ENCODE measurements at regions not wholly inside any gene's neighbourhood (a gene's known extent, or its start where the extent isn't known, plus 50 kb on each side); places are given as distances from the start of the nearest gene placed in this dataset.
"Not testable (repeated sequence)": the region's sequence is repeated elsewhere in the genome, so short reads cannot be mapped to it uniquely, and the experiment has no call there.

DNA sequence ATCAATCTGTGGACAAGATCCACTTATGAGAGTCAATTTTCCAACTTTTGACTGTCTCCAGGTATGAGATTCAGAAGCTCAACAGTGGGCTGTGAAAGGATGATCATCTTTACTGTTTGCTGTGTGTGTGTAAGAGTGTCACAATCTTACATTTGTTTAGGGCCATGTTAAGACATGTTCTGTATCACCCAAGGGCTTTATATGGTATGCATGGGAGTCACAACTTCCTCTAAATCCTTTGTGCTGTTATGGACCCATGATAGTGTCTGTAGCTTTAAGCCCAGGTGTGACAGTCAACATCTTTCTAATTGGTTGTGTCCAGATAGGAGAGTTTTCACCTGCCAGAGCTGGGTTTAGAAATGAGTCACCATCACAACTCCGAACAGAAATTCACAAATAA is 70.2 kb downstream of the ZNF726 start:
- DNase-seq (ENCODE audit: low read depth): not testable (repeated sequence)

DNA sequence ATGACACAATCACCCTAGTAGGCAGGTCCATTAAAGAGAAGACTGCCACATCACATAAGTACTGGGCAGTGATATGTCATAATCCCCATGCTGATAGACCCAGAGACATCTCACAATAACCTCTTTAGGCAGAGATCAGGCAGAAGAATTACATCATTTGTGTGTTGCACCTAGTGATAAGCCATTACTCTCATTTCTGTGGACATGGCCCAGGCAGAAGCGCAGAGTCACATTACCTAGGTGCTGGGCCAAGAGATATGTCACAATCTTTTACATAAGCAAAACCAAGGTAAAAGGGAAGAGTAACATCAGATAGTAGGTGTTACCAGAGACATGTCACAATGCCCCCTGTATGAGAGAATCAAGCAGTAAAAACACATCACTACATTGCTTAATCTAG is 71.9 kb downstream of the ZNF726 start:
- DNase-seq (ENCODE audit: low read depth): no peak

DNA sequence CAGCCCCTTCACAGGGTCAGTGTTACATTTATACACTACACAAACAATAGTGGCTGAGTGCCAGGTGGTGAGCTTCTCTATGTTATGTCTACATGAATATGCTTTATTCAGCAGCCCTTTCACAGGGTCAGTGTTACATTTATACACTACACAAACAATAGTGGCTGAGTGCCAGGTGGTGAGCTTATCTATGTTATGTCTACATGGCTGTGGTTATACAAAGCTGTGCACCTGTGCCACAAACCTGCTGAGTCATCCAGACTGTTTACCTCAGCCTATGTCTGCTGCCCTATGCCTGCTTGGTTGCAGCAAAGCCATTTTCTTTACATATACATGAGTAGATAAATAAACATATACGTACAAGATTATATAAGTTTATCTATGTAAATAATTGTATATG is 76.5 kb downstream of the ZNF726 start:
- DNase-seq (ENCODE audit: low read depth): no peak

DNA sequence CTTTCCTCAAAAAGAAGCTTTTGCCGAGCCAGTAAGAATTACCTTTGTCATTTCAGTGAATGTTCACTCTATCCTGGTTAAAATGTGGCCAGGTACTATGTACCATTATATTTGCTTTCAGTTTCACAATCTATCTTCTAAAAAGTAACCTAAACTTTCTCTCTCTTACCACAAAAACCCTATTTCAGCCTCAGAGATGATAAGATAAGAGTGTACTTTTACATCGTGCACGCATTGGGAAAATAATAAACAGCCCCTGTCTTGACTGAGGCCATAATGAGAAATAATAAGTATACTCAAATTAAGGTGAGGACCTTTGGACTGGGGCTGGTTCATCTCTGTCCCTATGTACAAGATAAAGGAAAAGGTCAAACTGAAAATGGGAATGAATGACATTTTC is 77.7 kb downstream of the ZNF726 start:
- no peak for DNase-seq (ENCODE audit: low read depth)

DNA sequence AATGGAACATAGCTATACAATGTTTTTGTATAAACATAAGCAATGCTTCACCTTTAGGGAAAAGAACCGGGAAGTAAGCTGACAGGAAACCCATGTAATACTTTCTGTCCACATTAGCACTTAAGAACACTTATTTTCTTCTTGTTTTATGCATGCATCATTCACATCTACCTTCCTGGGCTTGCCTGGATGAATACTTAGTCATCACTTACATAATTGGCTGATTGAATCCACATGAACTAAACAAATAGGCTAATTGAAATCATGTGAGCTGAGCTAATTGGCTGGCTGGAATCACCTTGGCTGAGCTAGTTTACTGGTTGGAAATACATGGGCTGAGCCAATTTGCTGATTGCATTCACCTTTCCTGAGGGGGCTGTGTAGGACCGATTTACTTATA is 78.8 kb downstream of the ZNF726 start:
- no peak for DNase-seq (ENCODE audit: low read depth)

DNA sequence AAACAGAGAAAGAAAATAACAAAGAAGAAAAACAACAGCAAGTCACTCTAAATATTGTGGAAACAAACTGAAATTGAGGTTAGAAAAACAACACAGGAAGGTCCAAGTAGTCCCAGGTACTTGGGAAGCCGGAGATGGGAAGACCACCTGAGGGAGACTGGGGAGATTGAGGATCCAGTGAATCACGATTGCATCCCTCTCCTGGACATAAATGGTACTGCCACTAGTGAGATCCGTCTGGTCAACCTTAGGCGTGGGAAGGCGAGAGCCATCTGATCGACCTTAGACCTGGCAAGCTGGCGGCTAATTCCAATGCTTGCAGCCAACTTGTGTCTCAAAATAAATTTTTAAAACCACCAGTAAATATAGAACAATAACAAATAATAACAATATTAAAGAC is 81.9 kb downstream of the ZNF726 start:
- DNase-seq (ENCODE audit: low read depth): no peak

DNA sequence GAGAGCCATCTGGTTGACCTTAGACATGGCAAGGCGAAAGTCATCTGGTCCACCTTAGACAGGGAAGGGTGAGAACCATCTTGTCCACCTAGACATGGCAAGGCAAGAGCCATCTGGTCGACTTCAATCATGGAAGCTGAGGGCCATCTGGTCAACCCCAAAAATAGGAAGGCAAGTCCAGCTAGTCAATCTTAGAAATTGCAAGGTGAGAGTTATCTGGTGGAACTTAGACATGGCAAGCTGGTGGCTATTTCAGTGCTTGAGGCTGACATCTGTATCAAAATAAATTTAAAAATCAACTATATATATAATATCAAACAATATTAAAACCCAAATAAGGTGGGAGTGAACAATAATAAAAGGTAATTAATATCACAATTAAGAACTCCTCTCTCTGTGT is 83.9 kb downstream of the ZNF726 start:
- no peak for DNase-seq (ENCODE audit: low read depth)

DNA sequence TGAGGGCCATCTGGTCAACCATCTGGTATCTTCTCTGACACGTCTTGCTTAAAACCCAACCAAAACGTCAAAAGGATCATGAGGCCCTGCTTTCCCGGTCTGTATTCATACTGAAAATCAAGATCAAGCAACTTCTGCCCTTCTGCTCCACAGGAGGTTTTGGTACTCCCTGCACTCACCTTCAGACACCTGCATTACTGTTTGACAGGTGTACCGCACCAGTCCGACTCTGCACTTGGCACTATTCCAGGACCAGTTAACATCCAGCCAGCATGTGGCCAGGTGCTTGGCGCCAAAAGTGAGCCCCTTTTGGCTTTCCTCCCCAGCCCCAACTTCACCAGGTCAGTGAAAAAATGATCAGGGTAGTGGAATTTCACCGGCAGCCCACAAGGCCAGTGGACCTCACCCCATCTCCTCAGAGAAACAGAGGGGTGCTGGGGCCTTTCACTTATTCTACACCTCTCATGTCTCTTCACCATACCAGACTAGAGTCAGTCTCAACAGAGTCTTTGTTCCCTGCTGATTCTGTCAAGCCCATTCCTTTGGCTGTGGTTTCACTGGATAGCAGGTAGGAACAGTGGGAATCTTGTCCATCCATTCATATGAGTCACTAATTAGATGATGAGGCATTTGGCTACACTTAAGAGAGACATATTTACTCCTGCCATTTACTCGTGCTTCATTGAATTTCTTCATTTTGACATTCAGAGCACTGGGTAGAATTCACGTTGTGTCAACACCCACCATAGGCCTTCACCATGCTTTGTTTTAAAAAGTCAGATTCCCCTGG is 85.3 kb downstream of the ZNF726 start:
- no peak for DNase-seq (ENCODE audit: low read depth)

DNA sequence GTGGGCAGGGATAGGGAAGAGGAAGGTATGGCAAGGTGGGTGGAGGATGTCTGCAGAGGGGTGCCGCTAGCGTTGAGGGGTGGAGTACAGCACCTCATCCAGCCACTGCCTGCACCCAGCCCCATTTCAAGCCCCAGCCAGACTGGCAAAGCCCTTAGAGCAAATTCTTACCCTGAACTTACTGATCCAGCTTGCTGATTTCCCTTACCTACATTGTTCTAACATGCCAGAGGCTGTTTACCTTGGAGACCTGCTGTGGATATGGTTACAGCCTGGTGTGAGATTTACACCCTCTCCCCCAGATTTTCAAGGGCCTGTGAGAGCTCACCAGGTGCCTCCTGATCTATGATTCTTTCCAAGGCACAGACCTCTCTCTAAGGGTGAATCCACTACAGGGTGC is 86.0 kb downstream of the ZNF726 start:
- DNase-seq (ENCODE audit: low read depth): no peak

DNA sequence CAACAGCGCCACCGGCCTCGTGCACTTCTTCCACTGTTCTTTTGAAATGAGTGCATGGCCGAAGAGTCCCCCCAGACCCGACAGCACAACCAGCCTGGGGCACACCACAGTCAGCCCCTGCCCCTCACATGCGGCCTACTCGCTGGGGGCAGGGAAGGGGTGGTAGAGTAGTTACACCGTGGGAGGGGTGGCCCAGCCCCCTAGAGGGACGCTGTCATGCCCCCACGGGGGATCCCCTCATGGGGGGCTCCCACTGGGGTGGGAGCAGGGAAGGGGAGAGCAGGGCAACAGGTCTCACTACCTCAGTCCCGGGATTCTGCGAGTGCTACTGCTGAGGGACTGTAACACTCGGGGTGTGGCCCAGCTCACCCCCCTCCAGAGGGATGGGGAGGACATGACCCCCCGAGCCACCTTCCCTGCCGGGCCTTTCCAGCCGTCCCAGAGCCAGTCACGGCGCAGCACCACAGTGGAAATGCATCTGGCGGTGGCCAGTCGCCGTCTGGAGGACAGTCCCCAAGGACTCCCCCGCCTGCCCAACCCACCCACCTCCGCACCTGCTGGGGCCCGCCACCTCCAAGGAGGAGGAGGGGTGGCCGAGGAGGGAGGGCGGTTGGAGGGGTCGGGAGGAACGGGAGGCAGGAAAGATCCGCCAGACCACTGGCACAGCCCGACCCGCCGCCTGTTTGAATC is 84.6 kb upstream of the ZNF254 start:
- no peak for DNase-seq (ENCODE audit: low read depth)

DNA sequence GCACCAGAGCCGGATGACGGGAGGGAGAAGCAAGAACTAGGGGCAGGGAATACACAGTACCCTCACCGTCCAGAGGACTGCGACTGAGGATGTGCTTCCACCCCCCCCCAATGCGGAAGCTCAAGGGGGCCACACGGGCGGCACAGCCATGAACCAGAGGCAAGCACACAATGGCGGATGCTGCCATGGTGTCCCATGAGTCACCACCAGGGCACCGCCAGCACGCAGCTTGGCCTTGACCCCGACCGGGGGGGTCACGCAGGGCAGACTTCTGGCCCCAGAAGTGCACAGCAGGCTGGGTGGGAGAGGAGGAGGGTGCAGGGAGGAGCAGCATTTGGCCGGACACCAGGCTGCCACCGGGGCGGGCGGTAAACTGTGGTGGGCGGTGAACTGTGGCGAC is 83.5 kb upstream of the ZNF254 start:
- DNase-seq (ENCODE audit: low read depth): no peak

DNA sequence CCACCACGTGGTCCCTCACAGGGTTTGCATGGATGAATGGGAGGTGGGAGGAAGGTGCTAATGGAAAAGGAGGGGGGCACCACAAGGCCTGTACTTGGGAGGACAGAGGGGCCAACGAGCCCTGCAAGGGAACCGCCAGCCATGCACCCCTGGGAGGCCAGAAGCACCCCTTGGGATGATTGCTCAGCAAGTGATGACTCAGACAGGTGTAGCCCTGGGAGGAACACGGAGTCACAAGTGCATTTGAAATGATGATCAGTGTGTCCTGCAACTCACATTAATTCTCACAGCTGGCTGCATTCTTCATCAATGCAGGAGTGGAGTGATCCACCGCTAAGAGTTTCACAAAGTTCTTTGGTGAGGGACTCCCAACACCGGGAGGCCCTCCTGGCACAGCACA is 82.8 kb upstream of the ZNF254 start:
- no peak for DNase-seq (ENCODE audit: low read depth)

DNA sequence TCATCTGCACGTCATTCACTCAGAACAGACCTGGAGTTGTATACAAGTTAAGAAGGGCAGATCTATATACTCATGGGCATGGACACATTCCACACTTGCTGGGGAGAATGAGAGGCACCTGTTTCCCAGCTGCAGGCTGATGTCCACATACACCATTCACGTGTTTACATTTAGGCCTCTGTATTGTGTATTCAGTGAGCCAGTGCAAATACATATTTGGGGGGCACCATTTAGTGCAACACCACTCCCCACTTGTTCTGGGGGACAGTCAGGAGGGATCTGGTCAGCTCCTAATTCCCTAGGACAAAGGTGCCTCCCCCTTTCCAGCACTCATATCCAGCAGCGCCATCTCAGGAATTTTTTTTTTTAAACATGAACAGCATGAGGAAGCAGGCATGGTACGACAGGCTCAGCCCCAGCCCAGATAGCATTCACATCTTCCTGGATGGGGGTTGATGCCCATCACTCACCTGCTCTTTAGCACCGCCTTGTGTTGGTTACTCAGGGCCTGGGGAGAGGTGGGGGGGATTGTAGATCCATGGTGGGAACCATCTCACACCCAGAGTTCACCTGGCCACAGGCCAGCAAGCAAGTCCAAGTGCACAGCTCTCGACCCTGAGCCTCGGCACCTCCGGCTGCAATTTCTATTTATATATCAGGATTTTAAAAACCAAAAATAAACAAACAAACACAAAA is 56.9 kb upstream of the ZNF254 start:
- no peak for DNase-seq (ENCODE audit: low read depth)

DNA sequence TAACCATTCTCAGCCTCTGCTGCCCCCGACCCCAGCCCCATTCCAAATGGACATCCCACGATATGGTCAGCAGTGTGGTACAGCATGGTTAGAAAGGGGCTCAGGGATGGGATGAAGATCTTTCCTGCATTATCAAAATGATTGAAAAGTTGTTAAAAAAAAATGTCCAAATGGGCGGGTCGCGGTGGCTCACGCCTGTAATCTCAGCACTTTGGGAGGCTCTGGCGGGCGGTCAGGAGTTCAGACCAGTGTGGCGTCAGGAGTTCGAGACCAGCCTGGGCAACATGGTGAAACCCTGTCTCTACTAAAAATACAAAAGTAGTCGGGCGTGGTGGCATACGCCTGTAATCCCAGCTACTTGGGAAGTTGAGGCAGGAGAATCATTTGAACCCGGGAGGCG is 54.3 kb upstream of the ZNF254 start:
- DNase-seq (ENCODE audit: low read depth): no peak

DNA sequence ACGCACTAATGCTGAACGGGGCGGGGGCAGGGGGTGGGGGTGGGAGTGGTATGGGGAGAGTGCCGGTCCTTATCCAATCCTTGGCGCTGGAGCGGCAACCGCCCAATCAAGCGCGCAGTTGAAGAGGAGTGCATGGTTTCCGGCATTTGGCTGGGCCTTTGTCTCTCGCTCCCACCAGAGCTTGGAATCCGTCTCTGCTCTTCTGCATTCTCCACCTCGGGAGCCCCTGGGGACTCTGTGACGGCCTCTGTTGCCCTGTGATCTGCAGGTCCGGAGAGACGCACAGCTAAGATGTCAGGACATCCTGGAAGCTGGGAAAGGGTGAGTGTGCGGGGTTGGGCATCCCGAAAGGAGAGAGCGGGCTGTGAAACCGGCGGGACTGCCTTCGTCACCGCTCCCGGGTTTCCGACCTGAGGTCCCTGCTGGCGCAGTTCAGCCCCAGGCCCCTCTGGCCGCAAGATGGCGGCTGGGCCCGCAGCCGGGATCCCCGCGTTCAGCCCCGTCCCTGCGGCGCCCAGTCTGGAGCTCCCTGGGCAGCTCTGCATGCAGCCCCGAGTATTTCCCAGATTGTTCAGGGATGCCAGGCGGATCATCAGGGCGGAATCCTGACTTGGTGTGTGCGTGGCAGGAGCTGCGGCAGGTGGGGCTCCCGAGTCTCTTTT is 53.6 kb upstream of the ZNF254 start:
- DNase-seq (ENCODE audit: low read depth): peak; percentile 91

DNA sequence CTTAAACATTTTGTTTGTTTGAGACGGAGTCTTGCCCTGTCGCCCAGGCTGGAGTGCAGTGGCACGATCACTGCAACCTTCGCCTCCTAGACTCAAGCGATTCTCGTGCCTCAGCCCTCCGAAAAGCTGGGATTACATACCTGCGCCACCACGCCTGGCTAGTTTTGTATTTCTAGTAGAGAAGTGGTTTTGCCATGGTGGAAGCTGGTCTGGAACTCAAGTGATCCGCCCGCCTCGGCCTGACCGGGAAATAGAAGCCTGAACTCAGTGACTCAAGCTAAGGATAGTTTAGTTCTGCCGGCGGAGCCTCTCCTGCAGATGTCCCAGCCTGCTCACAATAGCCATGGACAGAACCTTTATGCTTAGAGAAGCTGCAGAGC is 53.0 kb upstream of the ZNF254 start:
- peak; percentile 47 for DNase-seq (ENCODE audit: low read depth)

DNA sequence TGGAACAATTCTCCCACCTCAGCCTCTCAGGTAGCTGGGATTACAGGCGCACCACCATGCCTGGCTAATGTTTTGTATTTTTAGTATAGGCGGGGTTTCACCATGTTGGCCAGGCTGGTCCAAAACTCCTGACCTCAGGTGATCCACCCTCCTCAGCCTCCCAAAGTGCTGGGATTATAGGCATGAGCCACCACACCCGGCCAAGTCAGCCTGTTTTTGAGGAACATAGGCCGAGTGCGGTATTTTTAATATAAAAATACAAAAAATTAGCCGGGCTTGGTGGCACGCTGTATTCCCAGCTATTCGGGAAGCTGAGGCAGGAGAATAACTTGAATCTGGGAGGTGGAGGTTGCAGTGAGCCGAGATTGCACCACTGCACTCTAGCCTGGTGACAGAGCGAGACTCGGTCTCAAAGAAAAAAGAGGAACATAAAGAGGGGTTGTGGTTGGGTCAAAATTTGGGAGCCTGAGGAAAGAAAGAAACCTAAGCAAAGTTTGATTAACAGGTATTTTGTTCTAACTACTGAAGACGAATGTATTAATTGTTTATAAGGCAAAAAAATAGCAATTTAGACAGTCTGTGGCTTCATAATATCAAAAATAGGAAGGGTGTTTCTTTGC is 51.6 kb upstream of the ZNF254 start:
- not testable (repeated sequence) for DNase-seq (ENCODE audit: low read depth)
